HCT116 (cell line): ENCODE measurements at regions not wholly inside any gene's neighbourhood (a gene's known extent, or its start where the extent isn't known, plus 50 kb on each side); places are given as distances from the start of the nearest gene placed in this dataset.
"Not testable (repeated sequence)": the region's sequence is repeated elsewhere in the genome, so short reads cannot be mapped to it uniquely, and the experiment has no call there.

ENCODE experiments used
- ATAC-seq: fragments of 200-7000 bp; cut with Tn5 transposase; 2 replicates; pipeline ENCODE4 v1.9.1; 2020; ENCODE audit warnings: mild to moderate bottlenecking, moderate library complexity
- BruUV-seq: library from RNA; stranded (reverse); fragments of 400-500 nt; replicated peaks from 2 replicates; lab custom pipeline; 2021; lab: Mats Ljungman, UMichigan
- CTCF ChIA-PET: fragments of 300-600 bp; sonication (Branson Sonifier 250); formaldehyde crosslinking; loops from one replicate; lab custom pipeline; 2021; ENCODE audit warnings: antibody characterized with exemption; lab: Charles Lee
- POLR2A ChIA-PET: fragments of 300-600, 350-600 bp; sonication (Branson Sonifier 250); formaldehyde crosslinking; loops from one replicate; lab custom pipeline; 2021; ENCODE audit warnings: antibody characterized with exemption; lab: Charles Lee
- RAD21 ChIA-PET, 2 experiments: fragments of 300-600 bp; sonication (Branson Sonifier 250); formaldehyde crosslinking; loops; one replicate each; lab custom pipeline; 2023; ENCODE audit warnings: low total read pairs in 2 of 2; ENCODE audit not compliant: uncharacterized antibody in 2 of 2, unreplicated experiment in 2 of 2, low non-redundant PET in 1 of 2; lab: Charles Lee
- DNase-seq: peaks from one replicate; pipeline ENCODE4 v3.0.0-alpha.2; 2010; ENCODE audit warnings: low read depth, low spot score
- H2AFZ ChIP-seq: fragments of 200-600 bp; shearing (Covaris generic), sonication (generic); 2 replicates; pipeline ENCODE4 v1.6.1; 2017; ENCODE audit warnings: low read depth, mixed run types, mixed read lengths, antibody characterized with exemption, low read length; ENCODE audit not compliant: poor library complexity, severe bottlenecking
- H3K27ac ChIP-seq: 2 replicates; pipeline ENCODE4 v1.5.1; 2012; ENCODE audit warnings: low read depth, low read length
- H3K27me3 ChIP-seq: fragments of 200-600 bp; sonication (generic); 2 replicates; pipeline ENCODE4 v1.6.1; 2016; ENCODE audit warnings: mixed run types, low read length, mixed read lengths; ENCODE audit not compliant: insufficient read depth
- H3K36me3 ChIP-seq, 2 experiments: fragments of 200-500 bp in 1 of 2; fragments of 200-600 bp in 1 of 2; sonication (Bioruptor generic) in 1 of 2; sonication (generic) in 1 of 2; 2 replicates each; pipeline versions ENCODE4 v1.5.1 to v1.6.1; 2014 to 2016; ENCODE audit warnings: low read length in 2 of 2, inconsistent platforms in 1 of 2, mixed read lengths in 1 of 2, mixed run types in 1 of 2; ENCODE audit not compliant: insufficient read depth in 2 of 2, control insufficient read depth in 1 of 2
- H3K4me1 ChIP-seq, 2 experiments: fragments of 200-600 bp in 1 of 2; sonication (generic) in 1 of 2; 2 replicates each; pipeline versions ENCODE4 v1.5.1 to v1.6.1; 2012 to 2017; ENCODE audit warnings: low read length in 2 of 2, inconsistent platforms in 1 of 2, mild to moderate bottlenecking in 1 of 2, mixed read lengths in 1 of 2, mixed run types in 1 of 2, moderate library complexity in 1 of 2; ENCODE audit not compliant: insufficient read depth in 2 of 2, control insufficient read depth in 1 of 2
- H3K4me2 ChIP-seq: fragments of 200-600 bp; sonication (generic); 2 replicates; pipeline ENCODE4 v1.6.1; 2017; ENCODE audit warnings: mixed run types, low read length, mixed read lengths
- H3K4me3 ChIP-seq, 2 experiments: fragments of 200-600 bp in 1 of 2; sonication (generic) in 1 of 2; replicated peaks in 1 of 2; 2 replicates each; pipeline ENCODE4 v1.5.1; 2011 to 2016; ENCODE audit warnings: low read length in 2 of 2, control low read depth in 1 of 2, low read depth in 1 of 2, mild to moderate bottlenecking in 1 of 2, mixed read lengths in 1 of 2, mixed run types in 1 of 2
- H3K79me2 ChIP-seq: fragments of 200-600 bp; sonication (generic); 2 replicates; pipeline ENCODE4 v1.6.1; 2017; ENCODE audit warnings: mild to moderate bottlenecking, mixed run types, low read length, moderate library complexity, mixed read lengths; ENCODE audit not compliant: insufficient read depth
- H3K9ac ChIP-seq: fragments of 200-600 bp; sonication (generic); 2 replicates; pipeline ENCODE4 v1.6.1; 2016; ENCODE audit warnings: low read length, mixed read lengths
- H3K9me2 ChIP-seq: fragments of 200-600 bp; sonication (generic), shearing (Covaris generic); 2 replicates; pipeline ENCODE4 v1.6.1; 2017; ENCODE audit warnings: mixed run types, mild to moderate bottlenecking, moderate library complexity; ENCODE audit not compliant: insufficient read depth
- H3K9me3 ChIP-seq, 2 experiments: fragments of 200-500 bp in 1 of 2; fragments of 200-600 bp in 1 of 2; sonication (Bioruptor generic) in 1 of 2; sonication (generic) in 1 of 2; 2 replicates each; pipeline ENCODE4 v1.6.1; 2014 to 2017; ENCODE audit warnings: low read length in 2 of 2, mixed read lengths in 2 of 2, inconsistent platforms in 1 of 2, low read depth in 1 of 2, mild to moderate bottlenecking in 1 of 2, mixed run types in 1 of 2, moderate library complexity in 1 of 2; ENCODE audit not compliant: control insufficient read depth in 1 of 2, insufficient read depth in 1 of 2
- H4K20me1 ChIP-seq: fragments of 200-600 bp; sonication (generic), shearing (Covaris generic); 2 replicates; pipeline ENCODE4 v1.6.1; 2017; ENCODE audit warnings: mixed run types, mild to moderate bottlenecking, moderate library complexity; ENCODE audit not compliant: insufficient read depth
- CEBPB ChIP-seq: IDR thresholded peaks from 2 replicates; pipeline ENCODE4 v1.6.1; 2012; ENCODE audit warnings: low read depth
- CTCF ChIP-seq, 3 experiments: fragments of 200-600 bp in 1 of 3; sonication (generic) in 1 of 3; IDR thresholded peaks in 2 of 3; conservative IDR thresholded peaks in 1 of 3; 2 replicates each; pipeline ENCODE4 v1.5.1; 2012 to 2017; ENCODE audit warnings: low read depth in 2 of 3, low read length in 2 of 3, antibody characterized with exemption in 1 of 3, borderline replicate concordance in 1 of 3, control low read depth in 1 of 3, mild to moderate bottlenecking in 1 of 3, mixed read lengths in 1 of 3, mixed run types in 1 of 3, moderate library complexity in 1 of 3; ENCODE audit not compliant: insufficient read depth in 1 of 3
- EGR1 ChIP-seq: IDR thresholded peaks from 2 replicates; pipeline ENCODE4 v1.6.1; 2012; ENCODE audit warnings: low read depth
- EZH2 ChIP-seq: fragments of 200-600 bp; sonication (generic); IDR thresholded peaks from 2 replicates; pipeline ENCODE4 v1.6.1; 2017; ENCODE audit warnings: antibody characterized with exemption, mixed run types
- EZH2phosphoT487 ChIP-seq: fragments of 200-600 bp; IDR thresholded peaks from 2 replicates; pipeline ENCODE4 v1.6.1; 2018; ENCODE audit warnings: antibody characterized with exemption, borderline replicate concordance
- FOSL1 ChIP-seq: IDR thresholded peaks from 2 replicates; pipeline ENCODE4 v1.6.1; 2012; ENCODE audit warnings: low read depth
- JUND ChIP-seq: IDR thresholded peaks from 2 replicates; pipeline ENCODE4 v1.6.1; 2012
- MAX ChIP-seq: IDR thresholded peaks from 2 replicates; pipeline ENCODE4 v1.6.1; 2012
- POLR2A ChIP-seq: IDR thresholded peaks from 2 replicates; pipeline ENCODE4 v1.7.0; 2011; ENCODE audit warnings: borderline replicate concordance; ENCODE audit not compliant: insufficient read depth, insufficient read length; ENCODE audit errors: extremely low read depth
- REST ChIP-seq: IDR thresholded peaks from 2 replicates; pipeline ENCODE4 v1.6.1; 2012; ENCODE audit warnings: low read depth
- YY1 ChIP-seq: IDR thresholded peaks from 2 replicates; pipeline ENCODE4 v1.6.1; 2011; ENCODE audit warnings: low read length, low read depth, moderate library complexity, mild to moderate bottlenecking; ENCODE audit not compliant: insufficient replicate concordance; ENCODE audit errors: extremely low read depth
- ZBTB33 ChIP-seq: IDR thresholded peaks from 2 replicates; pipeline ENCODE4 v1.6.1; 2011; ENCODE audit warnings: mild to moderate bottlenecking, low read length, moderate library complexity; ENCODE audit not compliant: insufficient replicate concordance; ENCODE audit errors: extremely low read depth
- ZFX ChIP-seq: fragments of 450-650 bp; IDR thresholded peaks from 2 replicates; pipeline ENCODE4 v1.6.1; 2017
- ZNF274 ChIP-seq: fragments of 200-500 bp; sonication (Bioruptor generic); IDR thresholded peaks from 2 replicates; pipeline ENCODE4 v1.6.1; 2014; ENCODE audit warnings: mild to moderate bottlenecking, low read depth, low read length, inconsistent platforms
- intact Hi-C: fragments of 100-400 bp; cut with micrococcal nuclease; formaldehyde crosslinking; loops from 2 replicates; pipeline ENCODE4 v1.10.0; 2022

GRCh38 chr13:81339666-81340065, 998.7 kb upstream of the SPRY2 start:
- H2AFZ ChIP-seq, H3K36me3 ChIP-seq, H3K9me2 ChIP-seq, H4K20me1 ChIP-seq, H3K4me2 ChIP-seq, H3K4me1 ChIP-seq, ATAC-seq, RAD21 ChIA-PET, H3K27me3 ChIP-seq, intact Hi-C loops, CTCF ChIA-PET, H3K4me3 ChIP-seq, POLR2A ChIA-PET, H3K9me3 ChIP-seq, H3K79me2 ChIP-seq, BruUV-seq, H3K27ac ChIP-seq, H3K9ac ChIP-seq, DNase-seq: not testable (repeated sequence)

GRCh38 chr13:81334481-81334880, 993.6 kb upstream of the SPRY2 start:
- Histone ChIP-seq H3K79me2 (no peaks in the 10 kb centered on the region), H3K9ac (no peak overlapping the region), H3K4me3 (no peak overlapping the region), H2AFZ (no peak overlapping the region), H4K20me1 (no peaks in the 10 kb centered on the region), H3K9me2 (no peaks in the 10 kb centered on the region), H3K4me1 (no peaks in the 10 kb centered on the region), H3K27ac (no peak overlapping the region), H3K27me3 (no peaks in the 10 kb centered on the region), H3K36me3 (no peaks in the 10 kb centered on the region), H3K4me2 (no peak overlapping the region), H3K9me3 (peaks cover 0 to 4% of the 10 kb centered on the region in 2 experiments; a peak in 2 of 4 replicates)
- CTCF ChIA-PET: no interaction called here
- POLR2A ChIA-PET: no interaction called here
- ATAC-seq (no peak), DNase-seq (no peak)
- BruUV-seq: no TSS peak
- TF ChIP-seq REST (no peak), CTCF (IDR thresholded peaks at IDR 0.05 in 2 of 3, conservative IDR thresholded peaks at IDR 0.05 in 1 of 3; ENCODE audit: borderline replicate concordance in 1 of 3, insufficient read depth in 1 of 3, low read depth in 2 of 3, low read length in 2 of 3) (no peak), YY1 (no peak), EZH2 (no peak), JUND (no peak), POLR2A (no peak), EGR1 (no peak), ZBTB33 (no peak), CEBPB (no peak), ZFX (no peak), MAX (no peak), FOSL1 (no peak), ZNF274 (no peak), EZH2phosphoT487 (no peak)
- intact Hi-C loops: no loop called here
- RAD21 ChIA-PET: no interaction called here
